Parathyroid adenoma (tissue), 2 donors: ENCODE measurements at regions not wholly inside any gene's neighbourhood (a gene's known extent, or its start where the extent isn't known, plus 50 kb on each side); places are given as distances from the start of the nearest gene placed in this dataset.
A peak's percentile ranks its signal among the peaks of the same experiment; 100 is the strongest.
"Not testable (repeated sequence)": the region's sequence is repeated elsewhere in the genome, so short reads cannot be mapped to it uniquely, and the experiment has no call there.

Experiments used
- H2AFZ ChIP-seq: fragments of 300-600 bp; sonication (generic); one replicate; pipeline ENCODE4 v1.7.0; 2017; ENCODE audit warnings: antibody characterized with exemption, mild to moderate bottlenecking
- H3K27ac ChIP-seq: fragments of 300-600 bp; sonication (generic); one replicate; pipeline ENCODE4 v1.7.0; 2017
- H3K27me3 ChIP-seq: fragments of 300-600 bp; sonication (generic); one replicate; pipeline ENCODE4 v1.7.0; 2017; ENCODE audit warnings: low read length; ENCODE audit not compliant: control insufficient read depth, insufficient read depth
- H3K36me3 ChIP-seq: fragments of 300-600 bp; sonication (generic); one replicate; pipeline ENCODE4 v1.7.0; 2017; ENCODE audit warnings: low read length; ENCODE audit not compliant: control insufficient read depth, insufficient read depth
- H3K4me1 ChIP-seq: fragments of 300-600 bp; sonication (generic); one replicate; pipeline ENCODE4 v1.7.0; 2017; ENCODE audit warnings: control low read depth
- H3K4me2 ChIP-seq: fragments of 300-600 bp; sonication (generic); one replicate; pipeline ENCODE4 v1.7.0; 2017; ENCODE audit warnings: low read length
- H3K4me3 ChIP-seq: fragments of 300-600 bp; sonication (generic); one replicate; pipeline ENCODE4 v1.7.0; 2017; ENCODE audit warnings: low read depth, low read length
- H3K79me2 ChIP-seq: fragments of 300-600 bp; sonication (generic); one replicate; pipeline ENCODE4 v1.7.0; 2017; ENCODE audit warnings: control low read depth
- H3K9ac ChIP-seq: fragments of 300-600 bp; sonication (generic); one replicate; pipeline ENCODE4 v1.7.0; 2017; ENCODE audit warnings: mild to moderate bottlenecking
- H3K9me3 ChIP-seq: fragments of 300-600 bp; sonication (generic); one replicate; pipeline ENCODE4 v1.7.0; 2017; ENCODE audit warnings: low read length; ENCODE audit not compliant: control insufficient read depth
- TF ChIP-seq, protein P1 (sequence below): fragments of 300-600 bp; sonication (generic); IDR thresholded peaks from one replicate; pipeline ENCODE4 v1.7.0; 2017; ENCODE audit warnings: antibody characterized with exemption, mild to moderate bottlenecking
- donor health status: primary hyperparathyroidism.

DNA sequence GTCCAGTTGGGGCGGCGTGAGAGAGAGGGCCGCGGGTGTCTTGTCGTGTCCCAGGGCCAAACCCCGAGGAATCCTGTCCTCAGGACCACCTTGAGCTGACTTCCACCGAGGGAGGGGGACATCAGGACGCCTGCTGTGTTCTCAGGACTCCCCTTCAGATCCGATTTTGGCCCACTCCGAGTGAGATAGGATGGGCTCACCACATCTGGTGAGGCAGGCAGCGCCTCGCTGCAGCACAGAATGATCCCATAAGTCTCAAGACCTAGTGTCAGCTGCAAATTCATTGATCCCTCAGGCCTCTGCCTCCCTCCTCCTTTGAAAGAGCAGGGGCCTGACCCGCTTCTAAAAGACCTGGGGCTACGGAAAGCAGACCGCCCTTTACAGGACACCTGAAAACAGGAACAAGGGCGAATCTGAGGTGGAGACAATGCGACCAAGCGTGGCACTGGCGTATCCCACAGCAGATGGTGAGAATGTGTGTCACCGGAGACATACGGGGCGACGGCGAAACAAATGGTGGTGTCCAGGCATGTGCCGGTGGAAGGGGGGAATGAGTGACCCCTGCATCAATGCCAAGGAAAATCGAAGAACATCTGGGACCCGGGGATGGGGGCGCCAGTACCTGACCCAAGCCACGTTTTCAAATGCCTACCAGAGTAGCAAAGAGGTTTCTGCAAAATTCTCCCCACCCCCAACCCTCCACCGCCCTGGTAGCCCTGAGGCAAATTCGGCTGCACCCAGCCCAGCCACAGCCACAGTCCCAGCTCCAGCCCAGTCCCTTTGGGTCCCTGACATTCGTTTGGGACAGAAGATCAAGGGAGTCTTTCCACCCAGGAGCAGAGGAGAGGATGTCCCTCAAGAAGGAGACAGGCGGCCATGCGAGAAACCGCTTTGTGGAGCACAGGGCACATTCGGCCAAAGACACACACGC lies 162.1 kb upstream of the ZNF337 start:
- H3K4me2 ChIP-seq: no peak overlapping the region

DNA sequence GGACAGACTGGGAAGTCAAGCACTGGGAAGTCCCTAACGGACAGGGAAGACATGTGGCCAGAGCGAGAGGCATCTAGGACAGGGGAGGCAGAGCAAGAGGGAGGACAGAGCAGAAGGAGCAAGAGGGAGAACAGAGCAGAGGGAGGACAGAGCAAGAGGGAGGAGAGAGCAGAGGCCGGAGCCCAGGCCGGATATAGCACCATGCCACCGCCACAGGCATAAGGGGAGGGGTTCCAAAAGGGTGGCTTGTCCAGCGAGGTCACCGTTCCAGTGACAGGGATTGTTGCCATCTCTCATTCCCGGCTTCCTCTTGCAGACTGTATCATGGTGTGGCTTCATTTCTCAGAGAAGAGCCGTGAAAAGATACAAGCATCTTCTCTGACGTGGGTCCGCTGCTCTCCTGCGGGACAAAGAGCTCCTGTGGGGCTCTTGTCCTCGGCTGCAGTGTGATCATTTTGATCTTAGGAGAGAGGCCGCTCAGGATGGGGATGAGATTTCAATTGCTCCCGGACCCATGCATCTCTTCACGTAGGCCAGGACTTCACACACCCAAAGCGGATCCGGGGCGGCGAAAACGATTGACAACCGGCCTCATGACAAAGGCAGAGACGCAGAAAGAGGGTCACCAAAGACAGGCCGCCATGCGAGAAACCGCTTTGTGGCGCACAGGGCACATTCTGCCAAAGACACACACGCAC lies 160.6 kb upstream of the ZNF337 start:
- H3K36me3 ChIP-seq, H3K4me1 ChIP-seq, H3K27me3 ChIP-seq, H3K9me3 ChIP-seq, H3K9ac ChIP-seq, H2AFZ ChIP-seq, H3K79me2 ChIP-seq, H3K4me2 ChIP-seq, H3K4me3 ChIP-seq, H3K27ac ChIP-seq: not testable (repeated sequence)

More for the DNA sequence above, 162.1 kb upstream of the ZNF337 start:
- Histone ChIP-seq H3K27ac (no peak overlapping the region), H3K4me3 (no peak overlapping the region), H3K36me3 (no peaks in the 10 kb centered on the region), H2AFZ (no peak overlapping the region), H3K4me1 (peaks cover 6% of the 10 kb centered on the region), H3K27me3 (no peaks in the 10 kb centered on the region), H3K79me2 (peaks cover 2% of the 10 kb centered on the region), H3K9me3 (no peaks in the 10 kb centered on the region), H3K9ac (no peak overlapping the region)
- TF ChIP-seq, protein P1, sequence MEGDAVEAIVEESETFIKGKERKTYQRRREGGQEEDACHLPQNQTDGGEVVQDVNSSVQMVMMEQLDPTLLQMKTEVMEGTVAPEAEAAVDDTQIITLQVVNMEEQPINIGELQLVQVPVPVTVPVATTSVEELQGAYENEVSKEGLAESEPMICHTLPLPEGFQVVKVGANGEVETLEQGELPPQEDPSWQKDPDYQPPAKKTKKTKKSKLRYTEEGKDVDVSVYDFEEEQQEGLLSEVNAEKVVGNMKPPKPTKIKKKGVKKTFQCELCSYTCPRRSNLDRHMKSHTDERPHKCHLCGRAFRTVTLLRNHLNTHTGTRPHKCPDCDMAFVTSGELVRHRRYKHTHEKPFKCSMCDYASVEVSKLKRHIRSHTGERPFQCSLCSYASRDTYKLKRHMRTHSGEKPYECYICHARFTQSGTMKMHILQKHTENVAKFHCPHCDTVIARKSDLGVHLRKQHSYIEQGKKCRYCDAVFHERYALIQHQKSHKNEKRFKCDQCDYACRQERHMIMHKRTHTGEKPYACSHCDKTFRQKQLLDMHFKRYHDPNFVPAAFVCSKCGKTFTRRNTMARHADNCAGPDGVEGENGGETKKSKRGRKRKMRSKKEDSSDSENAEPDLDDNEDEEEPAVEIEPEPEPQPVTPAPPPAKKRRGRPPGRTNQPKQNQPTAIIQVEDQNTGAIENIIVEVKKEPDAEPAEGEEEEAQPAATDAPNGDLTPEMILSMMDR: no peak

DNA sequence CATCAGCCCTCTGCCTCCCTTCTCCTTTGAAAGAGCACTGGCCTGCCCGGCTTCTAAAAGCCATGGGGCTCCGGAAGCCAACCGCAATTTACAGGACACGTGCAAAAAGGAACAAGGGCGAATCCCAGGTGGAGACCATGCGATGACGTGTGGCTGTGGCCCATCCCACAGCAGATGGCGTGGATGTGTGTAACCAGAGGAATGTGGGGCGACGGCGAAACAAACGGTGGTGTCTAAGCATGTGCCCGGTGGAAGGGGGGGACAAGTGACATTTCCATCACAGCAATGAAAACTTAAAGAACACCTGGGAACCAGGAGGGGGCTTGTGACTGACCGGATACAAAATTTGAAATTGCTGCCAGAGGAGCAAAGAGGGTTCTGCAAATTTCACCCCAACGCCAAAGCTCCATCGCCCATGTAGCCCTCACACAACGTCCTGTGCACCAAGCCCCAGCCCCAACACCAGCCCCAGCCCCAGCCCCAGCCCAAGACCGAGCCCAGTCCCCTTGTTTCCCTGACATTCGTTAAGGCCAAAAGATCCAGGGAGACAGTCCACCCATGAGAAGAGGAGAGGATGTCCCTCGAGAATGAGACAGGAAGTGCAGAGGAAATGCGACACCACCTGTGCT lies 159.7 kb upstream of the ZNF337 start:
- no peak overlapping the region for H3K27ac ChIP-seq
- no peak overlapping the region for H3K9ac ChIP-seq
- peaks cover 6% of the 10 kb centered on the region for H3K79me2 ChIP-seq
- H3K4me1 ChIP-seq: peaks cover 3% of the 10 kb centered on the region
- no peak overlapping the region for H3K4me2 ChIP-seq
- no peak overlapping the region for H2AFZ ChIP-seq
- H3K27me3 ChIP-seq: no peaks in the 10 kb centered on the region
- TF ChIP-seq, protein P1: no peak
- H3K4me3 ChIP-seq: no peak overlapping the region
- no peaks in the 10 kb centered on the region for H3K9me3 ChIP-seq
- H3K36me3 ChIP-seq: no peaks in the 10 kb centered on the region

DNA sequence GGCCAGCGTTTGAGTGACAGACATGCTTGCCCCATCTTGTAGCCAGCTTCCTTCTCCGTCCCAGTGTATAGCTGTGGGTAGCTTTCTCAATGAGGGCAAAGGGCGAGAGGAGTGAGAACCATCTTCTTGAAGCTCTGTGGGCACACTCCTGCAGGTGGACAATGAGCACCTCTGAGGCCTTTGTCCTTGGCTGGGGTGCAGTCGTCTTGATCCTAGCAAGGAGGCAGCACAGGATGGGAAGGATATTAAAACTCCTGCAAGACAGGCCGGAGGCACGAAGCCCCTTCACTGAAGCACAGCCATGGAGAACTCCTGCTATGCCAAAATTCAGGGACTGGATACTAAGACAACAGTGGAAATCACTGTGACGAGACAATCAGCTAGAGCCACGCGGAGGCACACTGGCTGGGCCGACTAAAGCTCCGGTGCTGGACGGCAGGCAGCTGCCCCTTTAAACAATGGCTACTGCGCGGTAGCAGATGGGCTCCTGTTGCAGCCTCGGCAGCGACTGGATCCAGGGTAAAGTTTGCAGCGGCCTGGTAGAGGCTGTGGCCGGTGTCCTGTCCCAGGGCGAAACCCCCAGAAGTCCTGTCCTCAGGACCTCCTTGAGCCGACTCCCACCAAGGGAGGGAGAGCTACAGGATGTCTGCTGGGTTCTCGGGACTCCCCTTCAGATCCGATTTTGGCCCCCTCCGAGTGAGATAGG lies 159.0 kb upstream of the ZNF337 start:
- not testable (repeated sequence) for H3K79me2 ChIP-seq, H3K4me1 ChIP-seq, H3K27me3 ChIP-seq, H3K36me3 ChIP-seq, H3K4me2 ChIP-seq, H3K4me3 ChIP-seq, H2AFZ ChIP-seq, H3K9ac ChIP-seq, H3K9me3 ChIP-seq, H3K27ac ChIP-seq

DNA sequence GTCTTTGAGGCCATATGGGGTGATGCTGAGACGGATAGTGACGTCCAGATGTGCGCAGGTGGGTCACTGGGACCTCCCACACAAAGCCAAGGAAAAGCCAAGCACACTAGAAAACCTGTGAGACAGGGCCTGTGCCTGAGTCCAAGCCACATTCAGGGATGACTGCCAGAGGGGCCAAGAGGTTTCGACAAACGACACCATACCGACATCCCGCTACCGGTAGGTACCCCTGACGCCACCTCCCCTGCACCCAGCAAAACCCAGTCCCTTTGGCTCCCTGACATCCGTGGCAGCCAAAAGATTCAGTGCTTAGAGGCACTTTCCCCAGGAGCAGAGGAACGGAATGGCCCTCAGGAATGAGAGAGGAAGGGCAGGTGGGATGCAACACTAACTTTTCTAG lies 158.0 kb upstream of the ZNF337 start:
- H3K27me3 ChIP-seq, H2AFZ ChIP-seq, H3K4me3 ChIP-seq, H3K9me3 ChIP-seq, H3K79me2 ChIP-seq, H3K4me1 ChIP-seq, H3K27ac ChIP-seq, H3K9ac ChIP-seq, H3K36me3 ChIP-seq: not testable (repeated sequence)
- peak overlapping the region; percentile 47 for H3K4me2 ChIP-seq

DNA sequence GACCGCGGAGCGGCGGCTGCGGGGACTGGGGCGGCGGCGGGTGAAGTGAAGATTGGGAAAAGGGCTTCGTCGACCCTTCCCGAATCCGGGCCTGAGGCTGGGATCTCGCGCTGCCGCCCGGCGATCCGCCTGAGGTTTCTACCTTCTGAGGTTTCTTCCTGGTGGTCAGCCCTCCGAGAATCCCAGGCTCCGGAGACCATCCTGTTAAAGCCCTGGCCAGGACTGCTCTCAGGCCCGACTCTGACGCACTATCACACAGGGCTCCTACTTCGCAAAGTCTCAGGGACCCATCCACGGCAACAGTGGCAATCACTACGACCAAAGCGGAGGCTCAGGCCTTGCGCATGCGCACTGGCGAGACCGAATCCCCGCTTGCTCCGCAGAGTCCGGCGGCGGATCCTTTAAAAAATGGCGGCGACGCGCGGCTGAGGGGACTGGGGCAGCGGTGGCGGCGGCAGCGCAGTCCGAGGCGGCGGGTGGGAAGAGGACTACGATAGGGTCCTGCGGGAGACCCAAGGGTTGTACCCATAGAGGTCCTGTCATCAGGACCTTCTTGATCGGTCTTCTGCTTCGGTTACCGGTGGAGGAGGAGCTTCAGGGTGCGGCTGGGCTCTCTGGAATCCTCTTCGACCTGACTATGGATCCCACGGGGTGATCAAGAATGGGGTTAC lies 157.2 kb upstream of the ZNF337 start:
- H3K4me3 ChIP-seq: peak overlapping the region; percentile 41
- H3K4me2 ChIP-seq: peak overlapping the region; percentile 47
- not testable (repeated sequence) for H3K4me1 ChIP-seq, H3K27me3 ChIP-seq, H3K36me3 ChIP-seq, H3K9me3 ChIP-seq, H3K79me2 ChIP-seq
- peak overlapping the region; percentile 82 for H3K9ac ChIP-seq
- H2AFZ ChIP-seq: peak overlapping the region; percentile 86
- peak overlapping the region; percentile 40 for H3K27ac ChIP-seq

DNA sequence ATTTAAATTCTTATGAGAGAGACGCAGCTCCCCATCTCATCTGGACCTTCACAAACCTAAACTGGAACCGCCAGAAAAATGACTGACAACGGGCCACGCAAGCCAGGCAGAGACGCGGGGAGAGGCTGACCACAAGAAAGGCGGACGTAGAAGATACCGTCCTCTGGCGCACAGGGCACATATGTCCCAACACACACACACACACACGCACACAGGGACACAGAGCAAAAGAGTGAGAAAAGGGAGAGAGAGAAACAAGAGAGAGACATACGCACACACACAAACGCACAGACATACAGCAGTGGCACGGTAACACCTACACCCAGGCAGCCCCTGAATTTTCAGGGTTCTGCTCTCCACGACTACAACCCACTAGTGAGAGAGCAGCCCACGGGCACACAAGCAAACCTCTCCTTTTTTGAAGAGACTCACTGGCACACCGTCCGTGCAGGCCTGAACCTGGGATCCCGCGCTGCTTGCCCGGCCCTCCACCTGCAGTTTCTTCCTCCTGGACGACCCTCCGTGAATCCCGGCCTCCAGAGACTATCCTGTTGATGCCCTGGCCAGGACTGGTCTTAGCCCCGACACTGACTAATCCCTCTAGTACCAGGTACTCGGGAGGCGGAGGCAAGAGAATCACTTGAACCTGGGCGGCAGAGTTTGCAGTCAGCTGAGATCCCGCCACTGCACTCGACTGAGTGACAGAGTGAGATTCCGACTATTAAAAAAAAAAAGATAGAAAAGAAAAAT lies 156.5 kb upstream of the ZNF337 start:
- H3K4me1 ChIP-seq, H3K79me2 ChIP-seq, H3K27ac ChIP-seq, H3K27me3 ChIP-seq, H3K36me3 ChIP-seq, H3K9me3 ChIP-seq: not testable (repeated sequence)
- Histone ChIP-seq H2AFZ (peak overlapping the region; percentile 86), H3K4me2 (peak overlapping the region; percentile 47), H3K9ac (peak overlapping the region; percentile 82), H3K4me3 (peak overlapping the region; percentile 41)

DNA sequence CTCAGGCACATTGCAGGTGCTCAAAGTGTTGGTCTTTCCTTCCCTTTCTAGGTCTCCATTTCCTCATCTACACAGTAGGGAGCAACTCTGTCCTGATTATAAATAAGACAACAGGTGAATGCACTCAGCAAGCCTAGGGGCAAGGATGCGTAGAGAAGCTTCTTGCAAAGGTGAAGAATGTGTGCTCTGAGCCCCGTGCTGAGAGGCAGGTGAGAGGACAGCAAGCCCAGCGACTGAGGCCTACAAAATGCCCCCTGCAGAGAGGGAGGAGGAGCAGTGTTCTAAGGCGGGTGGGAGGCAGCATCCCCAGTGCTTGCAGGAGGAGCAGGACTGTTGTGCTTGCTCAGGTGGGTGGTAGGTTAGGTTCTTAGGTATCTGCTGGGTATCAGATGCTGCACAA lies 153.5 kb upstream of the ZNF337 start:
- not testable (repeated sequence) for H3K9ac ChIP-seq, H3K9me3 ChIP-seq, H3K27me3 ChIP-seq, H2AFZ ChIP-seq, H3K27ac ChIP-seq, H3K4me1 ChIP-seq, H3K4me2 ChIP-seq, H3K4me3 ChIP-seq, H3K36me3 ChIP-seq, H3K79me2 ChIP-seq
